ENCODE measurements at regions not wholly inside any gene's neighbourhood (a gene's known extent, or its start where the extent isn't known, plus 50 kb on each side); places are given as distances from the start of the nearest gene placed in this dataset.

DNA sequence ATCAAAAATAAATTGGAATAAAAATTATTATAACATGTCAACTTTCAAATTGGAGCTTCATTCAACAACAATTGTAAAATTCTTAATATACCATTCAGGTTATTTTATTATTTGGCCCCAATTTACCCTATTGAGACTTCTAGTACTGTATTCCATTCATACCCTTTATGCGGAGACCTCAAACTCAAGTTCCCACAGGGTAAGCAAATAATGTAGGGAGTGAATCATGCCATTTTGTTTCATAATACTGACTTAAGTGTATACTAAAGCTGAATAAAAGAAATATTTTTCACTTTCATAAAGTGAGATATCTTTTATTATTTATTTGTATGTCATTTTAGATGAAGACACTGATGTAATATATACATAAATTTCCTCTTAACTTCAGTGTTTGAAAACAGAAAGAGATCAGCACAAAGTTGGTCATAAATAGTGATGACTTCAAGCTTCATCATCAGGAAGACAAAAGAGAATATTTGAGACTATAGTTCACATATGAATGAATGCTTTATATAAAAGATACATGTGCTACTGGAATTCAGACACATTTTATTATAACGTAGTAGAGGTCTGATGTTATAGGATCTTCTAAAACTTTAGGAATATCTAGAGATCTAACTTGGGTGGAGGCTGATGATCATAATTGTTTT lies 894.4 kb upstream of the PCDH9 start:
- H3K27ac ChIP-seq: no peak overlapping the region
- H3K27me3 ChIP-seq (replicated peaks; ENCODE audit: insufficient read depth): no peaks in the 10 kb centered on the region
- TF ChIP-seq, protein P1, sequence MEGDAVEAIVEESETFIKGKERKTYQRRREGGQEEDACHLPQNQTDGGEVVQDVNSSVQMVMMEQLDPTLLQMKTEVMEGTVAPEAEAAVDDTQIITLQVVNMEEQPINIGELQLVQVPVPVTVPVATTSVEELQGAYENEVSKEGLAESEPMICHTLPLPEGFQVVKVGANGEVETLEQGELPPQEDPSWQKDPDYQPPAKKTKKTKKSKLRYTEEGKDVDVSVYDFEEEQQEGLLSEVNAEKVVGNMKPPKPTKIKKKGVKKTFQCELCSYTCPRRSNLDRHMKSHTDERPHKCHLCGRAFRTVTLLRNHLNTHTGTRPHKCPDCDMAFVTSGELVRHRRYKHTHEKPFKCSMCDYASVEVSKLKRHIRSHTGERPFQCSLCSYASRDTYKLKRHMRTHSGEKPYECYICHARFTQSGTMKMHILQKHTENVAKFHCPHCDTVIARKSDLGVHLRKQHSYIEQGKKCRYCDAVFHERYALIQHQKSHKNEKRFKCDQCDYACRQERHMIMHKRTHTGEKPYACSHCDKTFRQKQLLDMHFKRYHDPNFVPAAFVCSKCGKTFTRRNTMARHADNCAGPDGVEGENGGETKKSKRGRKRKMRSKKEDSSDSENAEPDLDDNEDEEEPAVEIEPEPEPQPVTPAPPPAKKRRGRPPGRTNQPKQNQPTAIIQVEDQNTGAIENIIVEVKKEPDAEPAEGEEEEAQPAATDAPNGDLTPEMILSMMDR (IDR thresholded peaks at IDR 0.05): no peak
- DNase-seq (ENCODE audit: low spot score) (no peak), ATAC-seq (ENCODE audit: insufficient number of reproducible peaks, low FRiP score, low read depth) (no peak)
- H3K4me3 ChIP-seq: no peak overlapping the region
- H3K36me3 ChIP-seq: no peaks in the 10 kb centered on the region
- H3K4me1 ChIP-seq (ENCODE audit: control insufficient read depth in 1 of 2, low read depth in 2 of 2): no peaks in the 10 kb centered on the region
- H3K9me3 ChIP-seq: no peaks in the 10 kb centered on the region

DNA sequence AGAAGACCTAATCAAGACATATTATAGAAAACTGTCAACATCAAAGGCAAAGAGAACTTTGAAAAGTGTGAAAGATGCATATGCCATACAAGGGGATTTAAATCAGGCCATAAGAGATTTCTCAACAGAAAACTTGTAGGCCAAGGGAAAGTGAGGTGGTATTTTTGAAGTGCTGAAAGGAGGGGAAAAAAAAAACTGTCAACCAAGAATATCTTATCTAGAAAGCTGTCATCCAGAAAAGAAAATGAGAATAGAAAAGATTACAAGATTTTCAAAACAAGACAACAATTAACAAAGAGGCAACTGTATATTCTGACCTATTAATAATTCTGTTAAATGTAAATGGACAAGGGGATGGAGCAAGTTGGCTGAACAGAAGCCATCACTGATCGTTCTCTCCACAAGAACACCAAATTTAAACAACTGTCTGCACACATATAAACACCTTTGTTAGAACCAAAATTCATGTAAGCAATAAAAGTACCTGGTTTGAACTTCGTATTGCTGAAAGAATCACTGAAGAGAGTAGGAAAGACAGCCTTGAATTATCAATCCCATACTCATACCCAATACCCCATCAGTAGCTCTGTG lies 880.1 kb upstream of the PCDH9 start:
- H3K27ac ChIP-seq: no peak overlapping the region
- no peaks in the 10 kb centered on the region for H3K4me1 ChIP-seq (ENCODE audit: control insufficient read depth in 1 of 2, low read depth in 2 of 2)
- H3K36me3 ChIP-seq: no peaks in the 10 kb centered on the region
- TF ChIP-seq, protein P1 (IDR thresholded peaks at IDR 0.05): no peak
- no peak overlapping the region for H3K4me3 ChIP-seq
- no peaks in the 10 kb centered on the region for H3K27me3 ChIP-seq (replicated peaks; ENCODE audit: insufficient read depth)
- ATAC-seq (ENCODE audit: insufficient number of reproducible peaks, low FRiP score, low read depth) (no peak), DNase-seq (ENCODE audit: low spot score) (no peak)
- H3K9me3 ChIP-seq: peaks cover 3% of the 10 kb centered on the region

DNA sequence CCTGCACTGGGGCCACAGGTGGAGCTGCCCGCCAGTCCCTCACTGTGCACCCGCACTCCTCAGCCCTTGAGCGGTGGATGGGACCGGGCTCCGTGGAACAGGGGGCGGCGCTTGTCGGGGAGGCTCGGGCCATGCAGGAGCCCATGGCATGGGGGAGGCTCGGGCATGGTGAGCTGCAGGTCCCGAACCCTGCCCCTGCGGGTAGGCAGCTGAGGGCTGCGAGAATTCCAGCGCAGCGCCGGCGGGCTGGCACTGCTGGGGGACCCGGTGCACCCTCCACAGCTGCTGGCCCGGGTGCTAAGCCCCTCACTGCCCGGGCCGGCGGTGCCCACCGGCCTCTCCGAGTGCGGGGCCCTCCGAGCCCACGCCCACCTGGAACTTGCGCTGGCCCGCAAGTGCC lies 877.5 kb upstream of the PCDH9 start:
- TF ChIP-seq, protein P1 (IDR thresholded peaks at IDR 0.05): no peak
- Histone ChIP-seq H3K4me1 (ENCODE audit: control insufficient read depth in 1 of 2, low read depth in 2 of 2) (no peaks in the 10 kb centered on the region), H3K4me3 (no peak overlapping the region), H3K27ac (no peak overlapping the region), H3K27me3 (replicated peaks; ENCODE audit: insufficient read depth) (no peaks in the 10 kb centered on the region), H3K9me3 (peaks cover 3% of the 10 kb centered on the region), H3K36me3 (no peaks in the 10 kb centered on the region)
- ATAC-seq (ENCODE audit: insufficient number of reproducible peaks, low FRiP score, low read depth) (no peak), DNase-seq (ENCODE audit: low spot score) (no peak)

DNA sequence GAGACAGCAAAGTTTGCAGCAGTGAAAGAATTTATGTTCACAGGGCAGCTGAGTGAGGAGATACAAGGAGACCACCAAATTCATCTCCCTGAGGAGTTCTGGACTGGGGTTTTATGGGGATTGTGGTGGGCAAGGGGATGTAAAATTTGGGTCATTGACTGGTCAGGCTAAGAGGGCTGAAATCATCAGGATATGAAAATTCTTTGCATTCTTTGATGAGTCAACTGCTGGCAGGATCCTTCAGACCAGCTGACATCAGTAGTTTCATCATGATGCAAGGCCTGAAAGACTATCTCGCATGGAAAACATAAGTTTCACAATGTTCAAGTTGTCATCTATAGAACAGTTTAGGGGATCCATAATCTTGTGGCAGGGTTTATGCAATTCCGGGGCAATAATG lies 869.5 kb upstream of the PCDH9 start:
- Histone ChIP-seq H3K27me3 (replicated peaks; ENCODE audit: insufficient read depth) (no peaks in the 10 kb centered on the region), H3K9me3 (no peaks in the 10 kb centered on the region), H3K27ac (no peak overlapping the region), H3K36me3 (no peaks in the 10 kb centered on the region), H3K4me1 (ENCODE audit: control insufficient read depth in 1 of 2, low read depth in 2 of 2) (no peaks in the 10 kb centered on the region), H3K4me3 (no peak overlapping the region)
- TF ChIP-seq, protein P1 (IDR thresholded peaks at IDR 0.05): no peak
- ATAC-seq (ENCODE audit: insufficient number of reproducible peaks, low FRiP score, low read depth) (no peak), DNase-seq (ENCODE audit: low spot score) (no peak)

DNA sequence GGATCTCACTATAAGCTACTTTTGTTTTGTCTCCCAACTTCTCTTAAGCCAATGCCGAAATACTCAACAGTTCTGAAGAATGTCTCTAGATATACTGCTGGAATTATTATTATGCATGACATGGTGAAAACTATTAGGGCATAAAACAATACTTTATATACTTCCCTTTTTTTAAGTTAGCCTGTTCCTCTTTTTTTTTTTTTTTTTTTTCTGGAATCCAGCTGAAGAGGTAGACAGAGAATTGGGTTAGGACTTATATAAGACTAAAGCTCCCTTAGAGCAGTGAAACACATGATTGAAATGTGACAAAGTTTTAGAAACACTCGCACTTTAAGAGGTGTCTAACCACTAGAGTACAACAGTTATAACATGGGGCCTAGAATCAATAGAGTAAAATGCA lies 850.9 kb upstream of the PCDH9 start:
- H3K9me3 ChIP-seq: no peaks in the 10 kb centered on the region
- TF ChIP-seq, protein P1 (IDR thresholded peaks at IDR 0.05): no peak
- H3K27ac ChIP-seq: no peak overlapping the region
- no peaks in the 10 kb centered on the region for H3K36me3 ChIP-seq
- H3K27me3 ChIP-seq (replicated peaks; ENCODE audit: insufficient read depth): no peaks in the 10 kb centered on the region
- no peaks in the 10 kb centered on the region for H3K4me1 ChIP-seq (ENCODE audit: control insufficient read depth in 1 of 2, low read depth in 2 of 2)
- DNase-seq (ENCODE audit: low spot score) (no peak), ATAC-seq (ENCODE audit: insufficient number of reproducible peaks, low FRiP score, low read depth) (no peak)
- no peak overlapping the region for H3K4me3 ChIP-seq
